Liver (tissue), 3 donors: ENCODE measurements at regions not wholly inside any gene's neighbourhood (a gene's known extent, or its start where the extent isn't known, plus 50 kb on each side); places are given as distances from the start of the nearest gene placed in this dataset.

Experiments used
- CTCF ChIP-seq: fragments of 150-350 bp; IDR thresholded peaks from 2 replicates; pipeline ENCODE4 v1.5.1; 2017; ENCODE audit warnings: improper control_type of control experiment, low read depth, low read length; ENCODE audit not compliant: missing input control
- FOXA1 ChIP-seq: IDR thresholded peaks from 2 replicates; pipeline ENCODE4 v1.6.1; 2016; ENCODE audit warnings: antibody characterized with exemption
- JUND ChIP-seq, 2 donors: IDR thresholded peaks; 2 replicates each; pipeline ENCODE4 v1.6.1; 2016; ENCODE audit warnings: antibody characterized with exemption in 2 of 2
- MAX ChIP-seq: IDR thresholded peaks from 2 replicates; pipeline ENCODE4 v1.6.1; 2016; ENCODE audit warnings: antibody characterized with exemption
- RAD21 ChIP-seq, 2 donors: IDR thresholded peaks; 2 replicates each; pipeline ENCODE4 v1.6.1; 2016; ENCODE audit warnings: antibody characterized with exemption in 2 of 2, mild to moderate bottlenecking in 2 of 2
- REST ChIP-seq: IDR thresholded peaks from 2 replicates; pipeline ENCODE4 v1.6.1; 2016; ENCODE audit warnings: antibody characterized with exemption, mild to moderate bottlenecking
- SP1 ChIP-seq: IDR thresholded peaks from 2 replicates; pipeline ENCODE4 v1.6.1; 2018; ENCODE audit warnings: antibody characterized with exemption, mild to moderate bottlenecking
- YY1 ChIP-seq: IDR thresholded peaks from 2 replicates; pipeline ENCODE4 v1.6.1; 2016; ENCODE audit warnings: antibody characterized with exemption, mild to moderate bottlenecking
- donor health status: healthy.
- donor health status: healthy.

- TF ChIP-seq CTCF (no peak), MAX (no peak), SP1 (no peak), RAD21 (IDR thresholded peaks at IDR 0.05) (no peak), REST (no peak), JUND (IDR thresholded peaks at IDR 0.05) (no peak), FOXA1 (no peak), YY1 (no peak)
Measured at GRCh38 chr3:75193797-75194196, 470.3 kb upstream of the FRG2C start.
